VCaP (cell line): ENCODE measurements at regions not wholly inside any gene's neighbourhood (a gene's known extent, or its start where the extent isn't known, plus 50 kb on each side); places are given as distances from the start of the nearest gene placed in this dataset.

Source experiments
- H3K27ac ChIP-seq: fragments of 450-650 bp; 2 replicates; pipeline ENCODE4 v1.5.1; 2017
- TF ChIP-seq, protein P1 (sequence below): fragments of 450-650 bp; conservative IDR thresholded peaks from 2 replicates; pipeline ENCODE4 v1.5.1; 2017; ENCODE audit warnings: mild to moderate bottlenecking, moderate library complexity

DNA sequence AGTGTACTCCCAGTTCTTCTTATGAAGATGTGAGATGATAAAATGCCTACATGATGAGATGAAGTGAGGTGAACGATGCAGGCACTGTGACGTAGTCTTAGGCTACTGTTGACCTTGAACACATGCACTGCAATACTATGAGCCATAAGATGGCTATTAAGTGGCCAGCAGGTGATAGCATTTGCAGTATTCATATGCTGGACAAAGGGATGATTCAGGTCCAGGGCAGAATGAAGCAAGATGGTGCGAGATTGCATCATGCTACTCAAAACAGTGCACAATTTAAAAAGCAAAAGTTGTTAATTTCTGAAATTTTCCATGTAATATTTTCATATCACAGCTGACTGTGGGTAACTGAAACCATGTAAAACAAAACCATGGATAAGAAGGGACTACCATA is 781.4 kb downstream of the PCDH18 start:
- no peak overlapping the region for H3K27ac ChIP-seq
- TF ChIP-seq, protein P1, sequence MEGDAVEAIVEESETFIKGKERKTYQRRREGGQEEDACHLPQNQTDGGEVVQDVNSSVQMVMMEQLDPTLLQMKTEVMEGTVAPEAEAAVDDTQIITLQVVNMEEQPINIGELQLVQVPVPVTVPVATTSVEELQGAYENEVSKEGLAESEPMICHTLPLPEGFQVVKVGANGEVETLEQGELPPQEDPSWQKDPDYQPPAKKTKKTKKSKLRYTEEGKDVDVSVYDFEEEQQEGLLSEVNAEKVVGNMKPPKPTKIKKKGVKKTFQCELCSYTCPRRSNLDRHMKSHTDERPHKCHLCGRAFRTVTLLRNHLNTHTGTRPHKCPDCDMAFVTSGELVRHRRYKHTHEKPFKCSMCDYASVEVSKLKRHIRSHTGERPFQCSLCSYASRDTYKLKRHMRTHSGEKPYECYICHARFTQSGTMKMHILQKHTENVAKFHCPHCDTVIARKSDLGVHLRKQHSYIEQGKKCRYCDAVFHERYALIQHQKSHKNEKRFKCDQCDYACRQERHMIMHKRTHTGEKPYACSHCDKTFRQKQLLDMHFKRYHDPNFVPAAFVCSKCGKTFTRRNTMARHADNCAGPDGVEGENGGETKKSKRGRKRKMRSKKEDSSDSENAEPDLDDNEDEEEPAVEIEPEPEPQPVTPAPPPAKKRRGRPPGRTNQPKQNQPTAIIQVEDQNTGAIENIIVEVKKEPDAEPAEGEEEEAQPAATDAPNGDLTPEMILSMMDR: no peak

DNA sequence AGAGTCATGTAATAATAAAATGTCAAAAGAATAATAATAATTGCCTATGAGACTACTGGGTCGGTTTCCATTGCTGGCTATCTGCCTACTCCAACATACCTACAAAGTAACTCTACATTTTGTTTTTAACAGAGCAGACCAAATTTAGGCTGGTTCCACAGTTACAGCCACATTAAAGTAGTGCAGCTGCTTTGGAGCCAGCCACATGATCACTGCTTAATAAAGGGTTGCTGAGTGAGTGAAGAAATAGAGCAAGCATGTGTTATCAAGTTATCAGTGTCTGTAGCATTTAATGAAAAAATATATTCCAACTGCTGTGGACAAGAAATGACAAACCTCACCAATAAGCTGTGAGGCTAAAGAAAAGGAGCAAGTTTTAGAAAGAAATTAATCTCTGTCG is 782.3 kb downstream of the PCDH18 start:
- TF ChIP-seq, protein P1: no peak
- H3K27ac ChIP-seq: no peak overlapping the region

DNA sequence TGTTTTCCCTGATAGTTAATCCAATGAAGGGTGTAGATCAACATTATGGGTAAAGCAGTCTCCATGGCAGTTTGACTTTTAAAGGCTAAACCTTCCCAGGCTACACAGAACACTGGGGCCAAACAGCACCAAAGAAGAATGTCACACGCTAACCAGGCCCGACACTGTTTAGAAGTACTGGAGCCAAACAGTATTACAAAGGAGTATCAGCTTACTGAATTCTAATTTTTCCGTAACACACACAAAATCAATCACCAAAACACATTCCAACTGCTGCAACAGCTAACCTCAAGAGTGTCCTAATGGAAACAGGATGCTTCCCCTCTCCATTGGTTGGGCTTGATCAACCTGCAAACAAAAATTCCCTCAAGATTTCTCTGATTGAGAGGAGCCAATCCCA is 783.5 kb downstream of the PCDH18 start:
- TF ChIP-seq, protein P1: no peak
- H3K27ac ChIP-seq: no peak overlapping the region

DNA sequence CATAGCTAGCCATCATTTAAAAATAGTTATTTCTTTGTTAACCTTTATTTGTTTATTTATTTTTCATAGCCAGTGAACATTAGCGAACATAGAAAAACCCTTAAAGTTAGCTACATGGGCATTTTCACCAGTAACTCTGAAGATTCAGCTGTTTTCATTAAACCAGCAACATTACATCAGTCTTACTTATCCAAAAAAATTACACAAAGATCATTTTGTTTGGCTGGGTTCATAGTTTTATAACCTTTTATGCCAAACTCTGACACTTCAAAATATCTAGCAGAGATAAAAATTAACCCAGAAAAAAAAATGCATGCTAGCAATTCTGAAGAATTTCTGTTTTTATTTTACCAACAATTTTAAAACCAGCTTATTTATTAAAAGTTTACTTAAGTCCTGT is 784.1 kb downstream of the PCDH18 start:
- H3K27ac ChIP-seq: no peak overlapping the region
- TF ChIP-seq, protein P1: no peak

DNA sequence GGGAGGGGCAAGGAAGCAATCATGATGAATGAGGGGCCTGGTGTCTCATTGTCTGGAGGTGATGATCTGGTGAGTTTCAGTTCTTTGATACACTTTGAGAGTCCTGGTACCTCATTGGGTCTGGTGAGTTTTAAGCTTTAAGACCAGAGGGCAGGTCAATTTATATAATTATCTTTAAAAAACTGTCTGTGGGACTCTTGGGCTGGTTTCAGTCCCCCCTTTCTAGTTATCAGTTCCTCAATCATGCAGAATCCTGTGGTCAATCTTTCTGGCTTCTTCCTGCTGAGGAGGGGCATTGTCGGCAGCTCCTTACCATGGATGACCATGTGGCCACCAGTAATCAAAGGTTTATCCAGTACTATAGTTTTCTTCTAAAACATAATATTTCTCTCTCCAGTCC is 789.1 kb downstream of the PCDH18 start:
- TF ChIP-seq, protein P1: no peak
- H3K27ac ChIP-seq: no peak overlapping the region

DNA sequence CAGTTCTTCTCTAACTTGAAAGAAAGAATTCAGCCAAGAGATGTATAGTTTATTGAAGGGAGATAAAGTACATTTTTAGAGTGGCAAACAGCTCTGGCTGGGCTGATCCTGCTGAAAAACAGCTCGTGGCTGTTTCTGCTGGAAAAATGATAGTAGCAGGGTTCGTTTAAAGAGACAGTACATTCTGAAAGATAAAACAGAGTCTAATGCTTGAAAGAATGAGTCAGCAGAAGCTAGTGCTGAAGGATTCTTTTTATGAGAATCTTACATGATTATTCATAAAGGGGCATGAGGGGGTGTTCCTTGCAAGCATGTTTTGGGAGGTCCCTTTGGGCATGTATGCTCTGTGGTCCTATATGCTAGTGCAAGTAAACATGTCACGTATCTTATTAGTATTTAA is 790.0 kb downstream of the PCDH18 start:
- H3K27ac ChIP-seq: no peak overlapping the region
- TF ChIP-seq, protein P1: no peak

DNA sequence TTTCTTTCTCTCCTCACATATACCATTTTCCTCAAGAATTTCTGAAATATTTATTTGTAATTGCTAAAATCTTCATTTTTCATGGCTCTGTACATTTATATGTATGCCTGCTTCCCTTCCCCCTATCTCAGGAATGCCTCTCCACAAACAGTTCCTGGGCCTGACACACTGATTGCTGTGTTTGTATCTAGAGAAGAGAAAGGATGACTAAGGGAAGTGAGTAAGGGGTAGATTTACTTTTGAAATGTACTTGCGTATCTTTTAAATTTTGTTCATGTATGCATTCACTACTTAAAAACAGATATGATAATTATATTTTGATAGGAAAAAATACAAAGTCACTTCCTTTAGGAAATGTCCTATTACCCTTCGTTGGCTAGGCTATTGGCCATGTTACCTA is 790.8 kb downstream of the PCDH18 start:
- TF ChIP-seq, protein P1: no peak

DNA sequence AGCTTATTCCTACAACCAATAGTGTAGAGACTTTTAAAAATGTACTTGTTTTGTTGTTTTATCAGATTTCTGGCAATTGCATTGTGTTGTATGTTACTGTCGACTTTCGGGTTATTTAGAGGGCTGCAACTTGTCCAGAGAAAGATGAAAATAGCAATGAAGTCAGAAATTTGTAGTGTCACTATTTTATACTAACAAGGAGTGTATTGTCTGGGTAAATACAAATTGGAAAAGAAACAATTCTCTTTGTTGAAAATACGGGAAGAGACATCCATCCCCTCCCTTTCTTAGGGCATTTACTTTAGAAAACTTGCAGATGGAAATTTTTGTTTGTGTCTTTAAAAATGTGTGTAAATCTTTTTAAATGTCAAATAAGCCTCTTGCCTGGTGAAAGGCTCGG is 792.0 kb downstream of the PCDH18 start:
- TF ChIP-seq, protein P1: no peak
- H3K27ac ChIP-seq: no peak overlapping the region

More for the DNA sequence above, 790.8 kb downstream of the PCDH18 start:
- H3K27ac ChIP-seq: no peak overlapping the region
